ENCODE measurements at regions not wholly inside any gene's neighbourhood (a gene's known extent, or its start where the extent isn't known, plus 50 kb on each side); places are given as distances from the start of the nearest gene placed in this dataset.

DNA sequence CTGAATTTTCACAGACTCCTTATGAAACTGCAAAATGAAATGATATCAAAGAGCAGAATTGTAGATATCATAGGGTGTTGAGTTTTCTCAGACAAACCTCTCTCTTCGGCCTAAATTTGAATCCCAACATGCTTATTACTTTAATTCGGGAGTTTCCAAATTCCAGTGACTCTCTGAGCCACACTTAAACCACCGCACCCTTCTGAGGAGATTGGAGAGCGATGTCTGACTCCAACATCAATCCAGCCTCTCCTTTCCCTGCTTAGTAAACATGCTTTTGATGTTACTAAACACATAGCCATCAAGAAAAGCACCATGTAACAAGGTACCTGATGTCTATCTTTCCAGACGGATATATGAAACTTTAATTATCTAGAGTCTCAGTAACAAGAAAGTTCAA is 103.1 kb upstream of the ARHGAP28 start:
- TF ChIP-seq, protein P1, sequence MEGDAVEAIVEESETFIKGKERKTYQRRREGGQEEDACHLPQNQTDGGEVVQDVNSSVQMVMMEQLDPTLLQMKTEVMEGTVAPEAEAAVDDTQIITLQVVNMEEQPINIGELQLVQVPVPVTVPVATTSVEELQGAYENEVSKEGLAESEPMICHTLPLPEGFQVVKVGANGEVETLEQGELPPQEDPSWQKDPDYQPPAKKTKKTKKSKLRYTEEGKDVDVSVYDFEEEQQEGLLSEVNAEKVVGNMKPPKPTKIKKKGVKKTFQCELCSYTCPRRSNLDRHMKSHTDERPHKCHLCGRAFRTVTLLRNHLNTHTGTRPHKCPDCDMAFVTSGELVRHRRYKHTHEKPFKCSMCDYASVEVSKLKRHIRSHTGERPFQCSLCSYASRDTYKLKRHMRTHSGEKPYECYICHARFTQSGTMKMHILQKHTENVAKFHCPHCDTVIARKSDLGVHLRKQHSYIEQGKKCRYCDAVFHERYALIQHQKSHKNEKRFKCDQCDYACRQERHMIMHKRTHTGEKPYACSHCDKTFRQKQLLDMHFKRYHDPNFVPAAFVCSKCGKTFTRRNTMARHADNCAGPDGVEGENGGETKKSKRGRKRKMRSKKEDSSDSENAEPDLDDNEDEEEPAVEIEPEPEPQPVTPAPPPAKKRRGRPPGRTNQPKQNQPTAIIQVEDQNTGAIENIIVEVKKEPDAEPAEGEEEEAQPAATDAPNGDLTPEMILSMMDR (IDR thresholded peaks at IDR 0.05; ENCODE audit: poor library complexity, severe bottlenecking) = no peak
- no peak overlapping the region for H3K27ac ChIP-seq (ENCODE audit: poor library complexity, severe bottlenecking)
- H3K9me3 ChIP-seq (ENCODE audit: severe bottlenecking) = no peaks in the 10 kb centered on the region
- H3K4me3 ChIP-seq (ENCODE audit: severe bottlenecking) = no peak overlapping the region
- peaks cover 26% of the 10 kb centered on the region for H3K4me1 ChIP-seq (ENCODE audit: insufficient read depth, poor library complexity, severe bottlenecking)
- DNase-seq (ENCODE audit: low spot score) (no peak), ATAC-seq (ENCODE audit: low read depth) (no peak)
- no peaks in the 10 kb centered on the region for H3K36me3 ChIP-seq (ENCODE audit: low read depth)
- no peaks in the 10 kb centered on the region for H3K27me3 ChIP-seq (ENCODE audit: insufficient read depth, poor library complexity, severe bottlenecking)

DNA sequence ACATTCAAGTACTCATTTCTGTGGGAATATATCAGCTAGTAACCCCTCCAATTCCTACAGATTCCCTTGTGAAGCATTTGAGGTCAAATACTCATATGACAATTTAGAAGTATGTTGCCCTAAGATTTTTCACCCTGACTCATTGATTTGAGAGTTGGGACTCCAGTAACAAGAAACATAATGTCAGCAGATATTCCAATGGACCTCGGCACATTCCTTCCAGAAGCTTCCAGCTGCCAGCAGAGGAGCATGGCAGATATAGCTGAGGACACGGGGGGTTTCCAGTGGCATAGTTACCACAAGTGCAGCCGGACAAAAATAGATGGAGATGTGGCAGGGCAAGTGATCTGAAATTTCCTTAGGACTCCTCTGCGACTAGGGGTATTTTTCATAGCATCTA is 101.9 kb upstream of the ARHGAP28 start:
- no peak overlapping the region for H3K27ac ChIP-seq (ENCODE audit: poor library complexity, severe bottlenecking)
- DNase-seq (ENCODE audit: low spot score) (no peak), ATAC-seq (ENCODE audit: low read depth) (no peak)
- no peaks in the 10 kb centered on the region for H3K27me3 ChIP-seq (ENCODE audit: insufficient read depth, poor library complexity, severe bottlenecking)
- H3K4me3 ChIP-seq (ENCODE audit: severe bottlenecking) = no peak overlapping the region
- no peaks in the 10 kb centered on the region for H3K36me3 ChIP-seq (ENCODE audit: low read depth)
- H3K4me1 ChIP-seq (ENCODE audit: insufficient read depth, poor library complexity, severe bottlenecking) = peaks cover 26% of the 10 kb centered on the region
- no peaks in the 10 kb centered on the region for H3K9me3 ChIP-seq (ENCODE audit: severe bottlenecking)
- TF ChIP-seq, protein P1 (IDR thresholded peaks at IDR 0.05; ENCODE audit: poor library complexity, severe bottlenecking) = no peak

DNA sequence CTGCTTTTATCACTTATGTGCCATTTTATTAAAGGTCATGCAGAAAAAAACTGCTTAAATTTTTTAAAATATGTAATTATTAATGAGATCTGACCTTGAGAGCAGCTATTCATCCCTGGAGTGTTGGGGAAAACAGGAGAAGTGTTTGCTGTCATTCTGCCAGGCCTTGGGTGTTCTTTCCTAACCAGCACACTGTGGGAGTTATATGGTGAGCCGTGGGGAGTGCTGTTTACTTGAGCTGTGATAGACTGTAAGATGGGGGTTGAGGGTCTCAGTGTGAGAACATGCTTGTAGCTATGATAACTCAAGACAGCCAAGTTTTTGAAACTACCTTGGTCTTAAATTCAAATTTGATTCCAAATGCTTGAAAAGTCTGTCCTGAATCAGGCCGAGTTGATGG is 101.3 kb upstream of the ARHGAP28 start:
- no peak overlapping the region for H3K4me3 ChIP-seq (ENCODE audit: severe bottlenecking)
- peak overlapping the region; percentile 88 for H3K27ac ChIP-seq (ENCODE audit: poor library complexity, severe bottlenecking)
- H3K4me1 ChIP-seq (ENCODE audit: insufficient read depth, poor library complexity, severe bottlenecking) = peaks cover 26% of the 10 kb centered on the region
- DNase-seq (ENCODE audit: low spot score) (no peak), ATAC-seq (ENCODE audit: low read depth) (no peak)
- no peaks in the 10 kb centered on the region for H3K36me3 ChIP-seq (ENCODE audit: low read depth)
- TF ChIP-seq, protein P1 (IDR thresholded peaks at IDR 0.05; ENCODE audit: poor library complexity, severe bottlenecking) = no peak
- no peaks in the 10 kb centered on the region for H3K27me3 ChIP-seq (ENCODE audit: insufficient read depth, poor library complexity, severe bottlenecking)
- no peaks in the 10 kb centered on the region for H3K9me3 ChIP-seq (ENCODE audit: severe bottlenecking)

DNA sequence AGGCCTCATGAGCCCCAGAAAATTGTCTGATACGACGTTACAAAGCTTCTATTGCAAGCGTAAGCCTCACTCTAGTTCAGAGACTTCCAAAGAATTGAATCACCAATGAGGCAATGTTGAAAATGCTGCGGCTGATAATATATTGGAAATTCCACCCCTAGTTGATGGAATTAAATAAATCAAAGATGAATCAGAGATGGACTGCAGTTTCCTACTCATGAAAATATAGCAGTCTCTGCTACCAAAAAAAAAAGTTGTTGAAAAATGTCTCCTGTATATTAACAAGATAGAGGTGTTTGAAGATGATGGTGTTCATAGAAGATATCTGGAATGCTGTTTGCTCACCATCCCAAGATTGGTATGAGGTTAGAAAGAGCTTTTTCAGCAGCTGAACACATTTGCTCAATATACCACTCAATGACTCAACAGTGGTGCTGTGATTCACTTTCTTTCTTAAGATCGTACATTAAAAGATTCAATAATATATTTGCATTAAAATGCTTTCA is 99.8 kb upstream of the ARHGAP28 start:
- Histone ChIP-seq H3K27ac (ENCODE audit: poor library complexity, severe bottlenecking) (peak overlapping the region; percentile 88), H3K4me3 (ENCODE audit: severe bottlenecking) (no peak overlapping the region), H3K27me3 (ENCODE audit: insufficient read depth, poor library complexity, severe bottlenecking) (no peaks in the 10 kb centered on the region), H3K36me3 (ENCODE audit: low read depth) (no peaks in the 10 kb centered on the region), H3K4me1 (ENCODE audit: insufficient read depth, poor library complexity, severe bottlenecking) (peaks cover 14% of the 10 kb centered on the region), H3K9me3 (ENCODE audit: severe bottlenecking) (no peaks in the 10 kb centered on the region)
- ATAC-seq (ENCODE audit: low read depth) (peak; percentile 94), DNase-seq (ENCODE audit: low spot score) (no peak)
- TF ChIP-seq, protein P1 (IDR thresholded peaks at IDR 0.05; ENCODE audit: poor library complexity, severe bottlenecking) = no peak

DNA sequence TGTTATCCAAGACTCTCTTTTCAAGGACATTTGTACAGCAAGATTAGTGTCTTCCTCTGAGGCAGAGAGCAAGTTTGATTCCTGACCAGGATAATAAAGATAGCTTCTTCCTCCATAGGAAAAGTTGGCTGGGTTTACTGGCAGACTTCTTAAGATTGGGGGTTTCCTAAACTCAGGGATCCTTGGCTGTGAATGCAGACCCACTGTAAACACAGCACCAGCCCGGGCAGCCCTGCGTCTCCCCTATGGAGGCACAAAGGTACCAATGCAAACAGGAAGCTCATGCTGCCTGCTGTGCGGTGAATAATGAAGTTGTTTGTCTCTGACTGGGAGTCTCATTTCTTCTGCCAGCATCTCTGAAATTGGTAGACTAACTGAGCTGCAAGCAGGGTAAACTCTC is 96.2 kb upstream of the ARHGAP28 start:
- H3K27me3 ChIP-seq (ENCODE audit: insufficient read depth, poor library complexity, severe bottlenecking) = no peaks in the 10 kb centered on the region
- no peak overlapping the region for H3K27ac ChIP-seq (ENCODE audit: poor library complexity, severe bottlenecking)
- ATAC-seq (ENCODE audit: low read depth) (no peak), DNase-seq (ENCODE audit: low spot score) (no peak)
- TF ChIP-seq, protein P1 (IDR thresholded peaks at IDR 0.05; ENCODE audit: poor library complexity, severe bottlenecking) = no peak
- H3K4me1 ChIP-seq (ENCODE audit: insufficient read depth, poor library complexity, severe bottlenecking) = peaks cover 10% of the 10 kb centered on the region
- H3K9me3 ChIP-seq (ENCODE audit: severe bottlenecking) = no peaks in the 10 kb centered on the region
- H3K4me3 ChIP-seq (ENCODE audit: severe bottlenecking) = no peak overlapping the region
- H3K36me3 ChIP-seq (ENCODE audit: low read depth) = no peaks in the 10 kb centered on the region

Measured in RWPE2 (cell line).